ENCODE measurements at regions not wholly inside any gene's neighbourhood (a gene's known extent, or its start where the extent isn't known, plus 50 kb on each side); places are given as distances from the start of the nearest gene placed in this dataset.
A peak's percentile ranks its signal among the peaks of the same experiment; 100 is the strongest.

- no peak for ATAC-seq
- TF ChIP-seq BACH2 (CRISPR knock-in tag; IDR thresholded peaks at IDR 0.05; ENCODE audit: borderline replicate concordance) (no peak), PPARA (CRISPR knock-in tag; IDR thresholded peaks at IDR 0.05; ENCODE audit: borderline replicate concordance) (no peak), RARB (CRISPR knock-in tag; IDR thresholded peaks at IDR 0.05) (no peak), GLIS3 (CRISPR knock-in tag; IDR thresholded peaks at IDR 0.05) (no peak), TOX (CRISPR knock-in tag; IDR thresholded peaks at IDR 0.05; ENCODE audit: borderline replicate concordance) (no peak), ZFP30 (CRISPR knock-in tag; IDR thresholded peaks at IDR 0.05) (no peak), POU6F1 (CRISPR knock-in tag; IDR thresholded peaks at IDR 0.05; ENCODE audit: borderline replicate concordance, low read depth) (no peak), ZC3H10 (CRISPR knock-in tag; IDR thresholded peaks at IDR 0.05) (no peak), TCF4 (CRISPR knock-in tag; IDR thresholded peaks at IDR 0.05; ENCODE audit: borderline replicate concordance) (no peak)
These were observed 108.8 kb downstream of the MAGEC2 start for GRCh38 chrX:142096253-142096652.

GRCh38 chrX:142095651-142096245 is 109.3 kb downstream of the MAGEC2 start:
- TF ChIP-seq PPARA (CRISPR knock-in tag; IDR thresholded peaks at IDR 0.05; ENCODE audit: borderline replicate concordance) (no peak), ZFP3 (CRISPR knock-in tag; IDR thresholded peaks at IDR 0.05) (no peak)
- ATAC-seq: no peak

GRCh38 chrX:142089193-142089592 is 115.9 kb downstream of the MAGEC2 start:
- ATAC-seq: 0 out of 3 replicates have a peak, but pooled peaks have one; percentile 58
- TF ChIP-seq CSRNP3 (CRISPR knock-in tag; IDR thresholded peaks at IDR 0.05): no peak
- TF ChIP-seq POU6F1 (CRISPR knock-in tag; IDR thresholded peaks at IDR 0.05; ENCODE audit: borderline replicate concordance, low read depth): no peak
- no peak for TF ChIP-seq ARNTL (CRISPR knock-in tag; IDR thresholded peaks at IDR 0.05; ENCODE audit: borderline replicate concordance, low read depth)
- TF ChIP-seq ZNF8 (CRISPR knock-in tag; IDR thresholded peaks at IDR 0.05): no peak
- no peak for TF ChIP-seq PATZ1 (CRISPR knock-in tag; IDR thresholded peaks at IDR 0.05; ENCODE audit: borderline replicate concordance)
- no peak for TF ChIP-seq PPARA (CRISPR knock-in tag; IDR thresholded peaks at IDR 0.05; ENCODE audit: borderline replicate concordance)
- TF ChIP-seq ZC3H10 (CRISPR knock-in tag; IDR thresholded peaks at IDR 0.05): no peak
- TF ChIP-seq ESRRG (CRISPR knock-in tag; IDR thresholded peaks at IDR 0.05): no peak
- no peak for TF ChIP-seq TCF4 (CRISPR knock-in tag; IDR thresholded peaks at IDR 0.05; ENCODE audit: borderline replicate concordance)
- no peak for TF ChIP-seq ISL1 (CRISPR knock-in tag; IDR thresholded peaks at IDR 0.05)
- TF ChIP-seq TSHZ2 (CRISPR knock-in tag; IDR thresholded peaks at IDR 0.05): no peak

GRCh38 chrX:142084611-142085010 is 120.5 kb downstream of the MAGEC2 start:
- TF ChIP-seq CREB5 (CRISPR knock-in tag; IDR thresholded peaks at IDR 0.05; ENCODE audit: low read depth) (no peak), ZNF8 (CRISPR knock-in tag; IDR thresholded peaks at IDR 0.05) (no peak), OSR1 (CRISPR knock-in tag; IDR thresholded peaks at IDR 0.05) (no peak), ISL1 (CRISPR knock-in tag; IDR thresholded peaks at IDR 0.05) (no peak), TCF4 (CRISPR knock-in tag; IDR thresholded peaks at IDR 0.05; ENCODE audit: borderline replicate concordance) (no peak)
- no peak for ATAC-seq

All from SK-N-SH treated with all-trans-retinoic acid at 6 μM for 48 hours (cell line).